Frontal cortex (tissue), 3 donors: ENCODE measurements at regions not wholly inside any gene's neighbourhood (a gene's known extent, or its start where the extent isn't known, plus 50 kb on each side); places are given as distances from the start of the nearest gene placed in this dataset.
A peak's percentile ranks its signal among the peaks of the same experiment; 100 is the strongest.
"Not testable (repeated sequence)": the region's sequence is repeated elsewhere in the genome, so short reads cannot be mapped to it uniquely, and the experiment has no call there.

Source experiments
- DNase-seq, 2 donors: peaks; one replicate each; pipeline ENCODE4 v3.0.0; 2012; ENCODE audit warnings: low spot score in 2 of 2
- FAIRE-seq: peaks from 2 replicates; lab custom pipeline; 2012; peaks lifted over from hg19 to GRCh38; lab: Jason Lieb, UNC
- donor health status: control.
- donor health status: control.
- donor health status: control.

DNA sequence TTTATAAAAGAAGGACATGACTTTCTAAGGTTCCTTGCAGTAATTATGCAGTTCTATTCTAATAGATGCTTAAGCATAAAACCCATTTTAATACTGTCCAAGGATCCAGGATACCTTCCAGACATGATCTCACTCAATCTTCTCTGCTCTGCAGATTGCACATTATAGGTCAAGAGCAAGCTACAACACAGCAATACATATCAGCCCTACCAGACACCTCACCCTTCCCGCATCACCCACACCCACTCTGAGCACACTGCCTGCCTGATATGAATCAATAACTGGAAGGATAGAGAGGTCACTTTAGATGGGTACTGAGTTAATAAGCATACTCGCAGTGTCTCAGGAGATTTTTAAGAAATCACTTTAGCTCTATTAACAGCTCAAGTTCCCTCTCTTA, 166.5 kb upstream of the NBPF9 start:
- not testable (repeated sequence) for DNase-seq, FAIRE-seq

GRCh38 chr1:149274493-149274892, 171.1 kb upstream of the NBPF9 start:
- not testable (repeated sequence) for DNase-seq, FAIRE-seq

- not testable (repeated sequence) for DNase-seq, FAIRE-seq
These were observed 172.5 kb upstream of the NBPF9 start for GRCh38 chr1:149275802-149276201.

GRCh38 chr1:149276496-149276895, 173.1 kb upstream of the NBPF9 start:
- FAIRE-seq, DNase-seq: not testable (repeated sequence)

DNA sequence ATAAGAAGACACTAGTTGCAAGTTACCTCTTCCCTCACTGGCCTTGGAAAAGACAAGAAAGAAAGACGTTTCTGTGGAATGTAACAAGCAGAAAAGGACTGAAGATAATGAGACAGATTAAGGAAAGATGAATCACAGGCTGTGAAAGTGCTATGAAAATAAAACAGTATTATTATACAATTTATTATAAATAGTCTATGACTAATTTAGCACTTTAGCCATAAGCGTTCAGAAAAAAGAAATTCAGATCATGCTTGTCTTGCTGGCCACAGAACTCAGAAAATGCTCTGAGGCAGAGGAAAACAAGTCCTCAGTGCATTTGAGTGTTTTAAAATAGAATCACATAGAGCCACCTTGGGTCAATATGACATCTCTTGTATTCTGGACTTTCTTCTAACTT, 174.8 kb upstream of the NBPF9 start:
- DNase-seq, FAIRE-seq: not testable (repeated sequence)

DNA sequence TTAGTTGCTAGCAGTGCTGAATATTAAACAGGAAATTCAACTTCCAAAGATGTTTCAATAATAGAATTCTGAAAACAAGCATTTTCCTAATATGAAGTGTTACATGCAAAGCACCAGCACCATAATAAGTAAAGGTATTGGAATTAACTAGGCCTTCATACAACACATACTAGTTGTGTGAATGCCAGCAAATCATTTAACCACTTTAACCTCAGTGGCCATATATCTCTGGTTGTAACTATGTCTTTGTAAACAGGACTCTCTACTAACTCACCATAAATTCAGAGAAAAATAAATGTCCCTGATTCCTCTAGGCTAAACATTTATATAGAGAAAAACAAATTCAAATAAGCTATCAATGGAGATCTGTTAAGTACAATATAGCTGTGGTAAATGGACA, 175.7 kb upstream of the NBPF9 start:
- not testable (repeated sequence) for FAIRE-seq, DNase-seq

DNA sequence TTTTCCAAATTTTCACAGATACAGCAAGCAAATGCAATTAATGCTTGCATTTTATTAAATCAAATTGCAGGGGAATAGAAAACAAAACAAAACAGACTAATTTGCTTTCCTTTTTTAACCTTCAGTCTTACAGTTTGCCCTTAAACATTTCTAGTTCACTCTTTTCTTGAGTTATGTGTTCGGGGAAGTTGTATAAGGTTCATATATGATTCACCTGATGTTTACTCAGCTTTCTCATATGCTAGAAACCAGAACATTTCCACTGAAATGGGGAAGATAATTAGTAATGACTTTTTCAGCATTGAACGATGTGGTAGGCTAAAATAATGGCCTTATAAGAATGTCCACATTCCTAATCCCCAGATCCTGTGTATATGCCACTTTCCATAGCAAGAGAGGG, 176.2 kb upstream of the NBPF9 start:
- not testable (repeated sequence) for FAIRE-seq

DNA sequence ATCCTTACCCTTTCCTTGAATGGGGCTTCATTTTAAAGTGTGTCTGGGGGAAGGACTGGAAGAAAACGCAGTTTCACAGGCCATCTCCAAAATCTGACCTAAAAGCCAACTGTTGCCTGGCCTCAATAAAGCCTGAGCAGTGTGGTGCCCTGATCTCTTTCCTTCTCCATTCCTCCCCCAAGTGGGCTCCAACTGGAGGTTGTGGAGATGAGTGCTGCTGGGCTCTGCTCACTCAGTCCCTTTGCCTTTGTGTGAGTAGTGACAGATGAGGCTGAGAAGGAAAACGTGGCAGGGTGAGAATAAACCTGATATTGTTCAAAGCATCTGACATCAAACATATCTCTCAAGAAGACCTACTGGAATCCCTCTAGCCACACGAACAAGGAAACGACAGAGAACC, 181.4 kb upstream of the NBPF9 start:
- not testable (repeated sequence) for DNase-seq, FAIRE-seq

More for the DNA sequence above, 176.2 kb upstream of the NBPF9 start:
- not testable (repeated sequence) for DNase-seq

DNA sequence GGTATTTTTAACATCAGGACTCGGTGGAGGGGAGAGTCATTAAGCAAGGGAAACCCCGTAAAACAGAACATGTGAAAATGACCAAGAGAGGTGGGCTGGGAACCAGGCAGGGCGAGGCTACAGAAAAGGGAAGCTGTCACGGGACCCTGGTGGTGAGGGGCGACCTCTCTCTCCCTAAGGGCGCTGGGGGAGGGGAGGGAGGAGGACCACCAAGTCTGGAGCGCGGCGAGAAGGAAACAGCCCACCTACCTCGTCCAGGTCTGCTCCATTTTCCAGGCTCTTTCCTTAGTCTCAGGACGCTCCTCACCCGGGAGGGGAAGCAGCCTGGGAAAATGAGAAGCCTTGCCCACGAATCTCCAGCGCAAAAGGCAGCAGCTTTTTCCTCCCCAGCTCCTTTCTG, 181.9 kb upstream of the NBPF9 start:
- DNase-seq, FAIRE-seq: not testable (repeated sequence)

GRCh38 chr1:149285638-149286037, 182.3 kb upstream of the NBPF9 start:
- FAIRE-seq, DNase-seq: not testable (repeated sequence)

DNA sequence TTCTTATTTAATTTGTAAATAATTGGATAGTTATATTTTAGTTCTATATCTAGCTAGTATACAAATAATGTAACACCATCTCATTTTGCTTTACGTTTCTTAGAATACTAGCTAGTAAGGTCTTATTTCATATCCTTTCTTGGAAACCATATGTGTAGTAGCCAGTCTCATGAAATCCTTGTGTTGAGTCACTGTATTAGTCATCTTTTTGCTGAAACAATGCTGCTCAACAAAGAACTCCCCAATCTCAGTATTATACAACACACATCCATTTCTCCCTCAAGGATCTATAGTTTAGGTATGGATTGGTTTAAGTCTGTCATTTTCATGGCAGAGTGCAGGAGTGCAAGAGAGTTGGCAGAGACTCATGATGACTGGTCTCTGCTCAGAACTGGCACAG, 185.2 kb upstream of the NBPF9 start:
- DNase-seq, FAIRE-seq: not testable (repeated sequence)

DNA sequence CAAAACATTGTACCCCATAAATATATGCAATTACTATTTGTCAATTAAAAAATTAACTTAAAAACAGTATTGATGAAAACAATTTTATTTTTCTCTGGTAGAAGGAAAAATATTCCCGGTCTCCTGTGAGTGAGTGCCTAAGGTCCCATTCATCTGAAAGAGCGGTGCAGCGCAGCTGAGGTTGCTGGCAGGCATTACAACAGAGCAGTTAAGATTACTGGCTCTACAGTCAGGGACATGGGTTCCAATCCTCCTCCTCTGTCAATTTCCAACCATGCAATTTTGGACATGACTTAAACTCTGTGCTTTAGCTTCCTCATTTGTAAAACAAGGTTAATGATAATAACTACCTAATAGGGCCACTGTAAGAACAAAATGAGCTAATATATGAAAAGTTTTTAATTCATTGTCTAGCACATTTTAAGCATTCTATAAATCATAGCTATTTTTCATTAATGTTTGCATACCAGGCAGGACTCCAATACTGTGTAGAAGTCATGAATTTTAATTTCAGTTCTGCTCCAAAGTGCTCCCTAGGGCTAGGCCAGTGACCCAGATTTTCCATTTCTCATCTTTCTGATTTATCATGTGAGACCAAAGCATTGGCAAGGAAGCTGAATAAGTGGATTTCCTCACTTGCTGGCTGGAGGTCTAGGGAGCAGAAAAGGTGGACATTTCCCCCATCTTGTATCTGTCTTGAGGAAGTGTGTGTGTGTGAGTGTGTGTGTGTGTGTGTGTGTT, 174.2 kb upstream of the NBPF19 start:
- FAIRE-seq, DNase-seq: not testable (repeated sequence)

DNA sequence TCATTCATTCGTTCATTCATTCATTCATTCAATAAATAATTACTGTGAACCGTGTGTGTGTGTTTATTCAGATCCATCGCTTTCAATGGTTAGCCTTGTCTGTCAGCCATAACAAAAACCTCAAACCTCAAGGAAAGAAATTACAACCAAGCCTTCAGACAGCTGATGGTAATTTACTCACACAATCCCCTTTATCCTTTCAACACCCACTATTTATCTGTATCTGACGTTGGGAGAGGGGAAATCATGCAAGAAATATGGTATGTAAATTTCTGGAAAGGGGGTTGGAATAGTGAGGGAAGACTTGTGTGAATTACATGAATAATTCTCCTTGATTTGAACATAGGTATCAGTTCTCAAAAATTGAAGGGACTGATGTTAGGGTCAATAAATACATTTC, 173.6 kb upstream of the NBPF19 start:
- not testable (repeated sequence) for DNase-seq, FAIRE-seq

GRCh38 chr1:149304796-149305195, 170.0 kb upstream of the NBPF19 start:
- not testable (repeated sequence) for DNase-seq, FAIRE-seq

GRCh38 chr1:149307640-149308039, 167.2 kb upstream of the NBPF19 start:
- DNase-seq, FAIRE-seq: not testable (repeated sequence)

DNA sequence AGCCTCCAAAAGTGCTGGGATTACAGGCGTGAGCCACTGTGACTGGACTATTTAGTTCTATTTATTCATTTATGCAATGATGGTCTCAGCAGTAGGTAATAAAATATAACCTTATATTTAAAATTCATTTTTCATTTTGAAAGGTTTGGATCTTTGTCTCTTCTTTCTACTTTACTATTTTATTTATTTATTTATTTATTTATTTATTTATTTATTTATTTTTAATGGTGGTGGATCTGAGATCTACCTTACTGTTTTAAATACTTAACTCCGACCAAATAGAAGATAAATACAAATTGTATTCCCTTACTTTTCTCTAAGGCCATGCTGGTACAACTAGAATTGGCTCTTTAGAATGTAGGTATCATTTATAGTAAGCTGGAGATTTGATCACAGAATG, 159.9 kb upstream of the NBPF19 start:
- peak; percentile 26 for FAIRE-seq
- not testable (repeated sequence) for DNase-seq

DNA sequence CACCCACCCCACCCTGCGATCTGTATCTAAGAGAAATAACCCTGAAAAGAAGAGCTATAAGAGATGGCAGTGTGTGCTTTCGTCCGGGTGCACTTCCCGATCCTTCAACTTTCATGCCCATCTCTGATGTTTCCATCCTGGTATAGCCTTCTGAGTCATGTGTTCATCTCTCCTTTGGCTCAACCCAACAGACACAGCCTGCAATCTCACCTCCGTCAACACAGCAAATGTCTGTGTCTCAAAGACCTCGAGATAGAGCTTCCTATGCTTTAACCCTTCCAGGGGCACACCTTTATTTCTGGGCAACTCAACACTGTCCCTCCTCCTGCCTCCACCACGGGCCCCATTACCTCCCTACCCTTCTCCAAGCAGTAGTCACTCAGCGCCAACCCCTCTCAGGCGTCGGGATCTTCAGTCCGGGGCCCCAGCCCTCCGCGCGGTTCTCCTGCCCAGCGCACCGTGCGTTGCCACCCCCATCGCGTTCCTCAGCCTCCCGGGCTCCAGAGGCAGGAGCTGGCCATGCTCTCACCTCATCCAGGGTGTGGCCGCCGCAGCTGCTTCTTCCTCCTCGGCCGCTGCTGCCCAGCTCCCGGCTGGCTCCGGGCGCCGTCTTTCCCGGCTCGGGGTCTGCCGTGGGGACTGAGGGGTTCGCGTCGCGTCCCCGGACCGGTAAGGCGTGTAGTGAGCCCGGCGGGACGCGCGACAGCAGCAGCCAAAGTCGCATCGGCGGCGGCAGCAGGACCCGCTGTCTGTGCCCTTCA, 153.7 kb upstream of the NBPF19 start:
- FAIRE-seq, DNase-seq: not testable (repeated sequence)

DNA sequence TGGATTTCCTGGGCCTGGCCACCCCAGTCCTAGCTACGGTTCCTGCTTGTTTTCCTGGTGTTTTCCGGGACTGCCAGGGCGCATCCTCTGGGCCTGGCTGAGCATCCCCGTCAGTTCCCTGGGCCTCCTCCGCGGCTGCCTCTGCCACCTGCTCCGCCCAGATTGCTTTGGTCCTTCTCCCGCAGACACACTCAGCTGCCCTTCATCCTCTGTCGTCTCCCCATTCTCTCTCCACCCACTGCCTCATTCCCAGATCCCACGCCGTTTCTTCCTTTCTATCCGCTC, 153.2 kb upstream of the NBPF19 start:
- DNase-seq, FAIRE-seq: not testable (repeated sequence)

- DNase-seq, FAIRE-seq: not testable (repeated sequence)
These were observed 144.8 kb upstream of the NBPF19 start for GRCh38 chr1:149330081-149330335.

GRCh38 chr1:149336082-149336481, 138.8 kb upstream of the NBPF19 start:
- FAIRE-seq, DNase-seq: not testable (repeated sequence)

GRCh38 chr1:149338221-149338691, 136.6 kb upstream of the NBPF19 start:
- not testable (repeated sequence) for FAIRE-seq, DNase-seq
